ENCODE measurements at regions not wholly inside any gene's neighbourhood (a gene's known extent, or its start where the extent isn't known, plus 50 kb on each side); places are given as distances from the start of the nearest gene placed in this dataset.

DNA sequence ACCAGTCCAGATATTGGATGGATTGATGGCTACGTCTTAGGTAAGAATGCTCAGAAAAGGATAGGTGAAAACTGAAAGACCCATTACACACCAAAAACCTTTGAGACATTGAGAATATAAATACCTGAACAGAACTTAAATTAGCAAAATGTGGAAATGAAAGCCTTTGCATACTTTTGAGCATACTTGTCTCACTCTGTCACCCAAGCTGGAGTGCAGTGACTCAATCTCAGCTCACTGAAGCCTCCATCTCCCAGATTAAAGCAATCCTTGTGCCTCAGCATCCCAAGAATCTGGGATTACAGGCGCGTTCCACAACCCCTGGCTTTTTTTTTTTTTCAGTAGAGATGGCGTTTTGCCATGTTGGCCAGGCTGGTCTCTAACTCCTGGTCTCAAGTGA, 695.3 kb downstream of the DACH1 start:
- no peak for DNase-seq (ENCODE audit: low spot score)
- TF ChIP-seq, protein P1, sequence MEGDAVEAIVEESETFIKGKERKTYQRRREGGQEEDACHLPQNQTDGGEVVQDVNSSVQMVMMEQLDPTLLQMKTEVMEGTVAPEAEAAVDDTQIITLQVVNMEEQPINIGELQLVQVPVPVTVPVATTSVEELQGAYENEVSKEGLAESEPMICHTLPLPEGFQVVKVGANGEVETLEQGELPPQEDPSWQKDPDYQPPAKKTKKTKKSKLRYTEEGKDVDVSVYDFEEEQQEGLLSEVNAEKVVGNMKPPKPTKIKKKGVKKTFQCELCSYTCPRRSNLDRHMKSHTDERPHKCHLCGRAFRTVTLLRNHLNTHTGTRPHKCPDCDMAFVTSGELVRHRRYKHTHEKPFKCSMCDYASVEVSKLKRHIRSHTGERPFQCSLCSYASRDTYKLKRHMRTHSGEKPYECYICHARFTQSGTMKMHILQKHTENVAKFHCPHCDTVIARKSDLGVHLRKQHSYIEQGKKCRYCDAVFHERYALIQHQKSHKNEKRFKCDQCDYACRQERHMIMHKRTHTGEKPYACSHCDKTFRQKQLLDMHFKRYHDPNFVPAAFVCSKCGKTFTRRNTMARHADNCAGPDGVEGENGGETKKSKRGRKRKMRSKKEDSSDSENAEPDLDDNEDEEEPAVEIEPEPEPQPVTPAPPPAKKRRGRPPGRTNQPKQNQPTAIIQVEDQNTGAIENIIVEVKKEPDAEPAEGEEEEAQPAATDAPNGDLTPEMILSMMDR (IDR thresholded peaks at IDR 0.05; ENCODE audit: extremely low read depth, missing control alignments): no peak

DNA sequence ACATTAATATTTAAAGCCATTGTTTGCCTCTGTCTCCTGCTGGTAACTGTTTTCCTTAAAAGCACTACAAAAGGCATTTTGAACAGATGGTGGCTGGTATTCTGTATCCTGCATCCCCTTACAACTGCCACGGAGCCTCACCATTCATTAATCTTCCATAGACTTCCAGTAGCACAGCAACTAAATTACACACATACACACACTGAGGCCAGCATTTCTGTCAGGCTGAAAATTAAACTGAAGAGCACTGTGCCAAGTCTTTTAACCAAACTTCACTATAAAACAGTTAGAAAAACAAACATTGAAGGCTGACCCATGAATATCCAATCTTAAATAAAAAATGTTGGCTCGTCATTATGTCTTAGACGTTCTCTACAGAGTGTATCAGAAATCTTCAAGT, 697.8 kb downstream of the DACH1 start:
- no peak for DNase-seq (ENCODE audit: low spot score)
- TF ChIP-seq, protein P1 (IDR thresholded peaks at IDR 0.05; ENCODE audit: extremely low read depth, missing control alignments): no peak

DNA sequence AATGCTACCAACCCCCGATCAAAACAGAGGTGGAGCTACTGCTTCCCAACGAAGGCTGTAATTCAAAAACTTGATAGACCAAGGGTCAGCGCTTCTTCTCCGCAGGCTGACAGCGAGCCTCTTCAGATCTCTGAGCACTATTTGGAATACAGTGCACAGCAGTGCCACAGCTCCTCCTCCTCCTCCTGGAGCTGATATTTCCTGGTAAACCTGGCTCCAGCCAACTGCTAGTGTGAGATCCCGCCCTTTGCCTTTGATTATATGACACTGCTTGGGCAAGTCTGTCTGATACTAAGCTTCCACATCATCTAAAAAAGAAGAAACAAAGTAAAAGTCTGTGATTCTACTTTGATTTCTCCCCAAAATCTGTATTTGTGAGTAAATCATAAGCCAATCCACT, 710.5 kb downstream of the DACH1 start:
- TF ChIP-seq, protein P1 (IDR thresholded peaks at IDR 0.05; ENCODE audit: extremely low read depth, missing control alignments): no peak
- no peak for DNase-seq (ENCODE audit: low spot score)

- TF ChIP-seq, protein P1 (IDR thresholded peaks at IDR 0.05; ENCODE audit: extremely low read depth, missing control alignments): no peak
- DNase-seq (ENCODE audit: low spot score): no peak
Measured at GRCh38 chr13:71149498-71150363, 717.3 kb downstream of the DACH1 start.

- TF ChIP-seq, protein P1 (IDR thresholded peaks at IDR 0.05; ENCODE audit: extremely low read depth, missing control alignments): no peak
- DNase-seq (ENCODE audit: low spot score): no peak
Measured at GRCh38 chr13:71149046-71149445, 718.0 kb downstream of the DACH1 start.

DNA sequence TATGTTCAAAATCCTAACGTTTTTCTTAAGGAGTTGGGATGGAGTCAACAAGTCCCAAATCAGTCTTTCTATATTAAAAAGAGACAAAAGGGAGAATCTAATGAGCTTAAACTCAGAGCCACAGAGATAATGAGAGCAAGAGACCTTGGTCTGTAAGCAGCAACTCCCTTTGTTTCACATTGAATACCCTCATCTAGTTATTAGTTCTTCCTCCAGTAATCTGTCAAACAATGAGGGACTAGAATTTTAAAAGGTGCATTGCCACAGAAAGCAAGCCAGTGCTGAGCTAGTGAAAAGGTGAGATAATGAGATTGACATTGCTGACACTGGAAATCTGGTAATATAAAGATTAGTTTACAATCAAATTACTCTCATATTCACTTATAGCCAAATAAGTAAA, 718.6 kb downstream of the DACH1 start:
- TF ChIP-seq, protein P1 (IDR thresholded peaks at IDR 0.05; ENCODE audit: extremely low read depth, missing control alignments): no peak
- no peak for DNase-seq (ENCODE audit: low spot score)

GRCh38 chr13:71144883-71145282, 722.1 kb downstream of the DACH1 start:
- TF ChIP-seq, protein P1 (IDR thresholded peaks at IDR 0.05; ENCODE audit: extremely low read depth, missing control alignments): no peak
- no peak for DNase-seq (ENCODE audit: low spot score)
